Type B pancreatic cell (in vitro differentiated cells): ENCODE measurements at regions not wholly inside any gene's neighbourhood (a gene's known extent, or its start where the extent isn't known, plus 50 kb on each side); places are given as distances from the start of the nearest gene placed in this dataset.

ENCODE experiments used
- DNase-seq: peaks from one replicate; pipeline ENCODE4 v3.0.0; 2021; ENCODE audit warnings: mixed read lengths; ENCODE audit not compliant: unreplicated experiment; ENCODE audit errors: extremely low spot score
- H3K27ac Mint-ChIP-seq: 2 replicates; pipeline ENCODE4 v1.8.0; 2021; ENCODE audit warnings: mild to moderate bottlenecking, mixed read lengths
- H3K27me3 Mint-ChIP-seq: 2 replicates; pipeline ENCODE4 v1.8.0; 2021; ENCODE audit warnings: mixed read lengths
- H3K36me3 Mint-ChIP-seq: 2 replicates; pipeline ENCODE4 v1.8.0; 2021; ENCODE audit warnings: mixed read lengths
- H3K4me1 Mint-ChIP-seq: one replicate; pipeline ENCODE4 v1.8.0; 2021; ENCODE audit warnings: mixed read lengths; ENCODE audit not compliant: unreplicated experiment
- H3K4me3 Mint-ChIP-seq: 2 replicates; pipeline ENCODE4 v1.8.0; 2021; ENCODE audit warnings: mild to moderate bottlenecking, mixed read lengths
- H3K9me3 Mint-ChIP-seq: 2 replicates; pipeline ENCODE4 v1.8.0; 2021; ENCODE audit warnings: mixed read lengths
- TF ChIP-seq, protein P1 (sequence below): fragments of 200-600 bp; sonication (generic); conservative IDR thresholded peaks from 2 replicates; pipeline ENCODE4 v1.5.0; 2021; ENCODE audit warnings: antibody characterized with exemption, mild to moderate bottlenecking

DNA sequence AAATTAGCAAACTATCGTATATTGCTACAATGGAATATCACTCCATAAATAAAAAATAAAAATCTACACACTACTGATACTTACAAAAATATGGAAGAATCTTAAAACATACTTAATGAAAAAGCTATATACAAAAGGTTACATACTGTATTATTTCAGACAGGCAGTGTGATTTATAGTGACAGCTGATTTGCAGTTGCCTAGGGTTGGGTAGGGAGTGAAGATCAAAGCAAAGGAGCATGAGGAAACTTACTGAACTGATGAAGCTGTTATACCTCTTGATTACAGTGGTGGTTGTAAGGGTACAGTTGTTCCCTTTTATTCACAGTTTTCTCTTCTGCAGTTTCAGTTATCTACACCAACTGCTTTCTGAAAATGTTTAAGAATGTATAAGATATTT lies 62.6 kb downstream of the FSCB start:
- Mint-ChIP-seq H3K27ac (no peak overlapping the region), H3K27me3 (no peaks in the 10 kb centered on the region), H3K36me3 (no peaks in the 10 kb centered on the region), H3K4me1 (no peaks in the 10 kb centered on the region), H3K4me3 (no peak overlapping the region), H3K9me3 (peaks cover 5% of the 10 kb centered on the region)
- TF ChIP-seq, protein P1, sequence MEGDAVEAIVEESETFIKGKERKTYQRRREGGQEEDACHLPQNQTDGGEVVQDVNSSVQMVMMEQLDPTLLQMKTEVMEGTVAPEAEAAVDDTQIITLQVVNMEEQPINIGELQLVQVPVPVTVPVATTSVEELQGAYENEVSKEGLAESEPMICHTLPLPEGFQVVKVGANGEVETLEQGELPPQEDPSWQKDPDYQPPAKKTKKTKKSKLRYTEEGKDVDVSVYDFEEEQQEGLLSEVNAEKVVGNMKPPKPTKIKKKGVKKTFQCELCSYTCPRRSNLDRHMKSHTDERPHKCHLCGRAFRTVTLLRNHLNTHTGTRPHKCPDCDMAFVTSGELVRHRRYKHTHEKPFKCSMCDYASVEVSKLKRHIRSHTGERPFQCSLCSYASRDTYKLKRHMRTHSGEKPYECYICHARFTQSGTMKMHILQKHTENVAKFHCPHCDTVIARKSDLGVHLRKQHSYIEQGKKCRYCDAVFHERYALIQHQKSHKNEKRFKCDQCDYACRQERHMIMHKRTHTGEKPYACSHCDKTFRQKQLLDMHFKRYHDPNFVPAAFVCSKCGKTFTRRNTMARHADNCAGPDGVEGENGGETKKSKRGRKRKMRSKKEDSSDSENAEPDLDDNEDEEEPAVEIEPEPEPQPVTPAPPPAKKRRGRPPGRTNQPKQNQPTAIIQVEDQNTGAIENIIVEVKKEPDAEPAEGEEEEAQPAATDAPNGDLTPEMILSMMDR: no peak
- DNase-seq: no peak

DNA sequence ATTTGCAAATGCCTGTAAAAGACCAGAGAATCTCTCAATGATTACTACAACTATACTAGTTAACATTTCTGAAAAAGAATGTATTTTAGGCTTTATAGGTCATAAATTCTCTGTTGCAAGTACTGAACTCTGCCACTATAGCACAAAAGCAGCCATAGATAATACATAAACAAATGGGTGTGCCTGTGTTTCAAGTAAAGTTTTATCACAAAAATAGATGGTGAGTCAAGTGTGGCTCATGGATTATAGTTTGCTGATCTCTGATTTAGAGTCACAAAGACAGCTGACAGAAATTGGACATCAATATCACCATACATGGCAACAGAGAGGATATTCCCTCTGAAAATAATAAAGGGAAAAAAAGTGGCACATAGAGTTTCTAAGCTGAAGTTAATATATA lies 68.1 kb downstream of the FSCB start:
- Mint-ChIP-seq H3K4me1 (no peaks in the 10 kb centered on the region), H3K36me3 (no peaks in the 10 kb centered on the region), H3K9me3 (peaks cover 5% of the 10 kb centered on the region), H3K27me3 (peaks cover 2% of the 10 kb centered on the region), H3K4me3 (no peak overlapping the region), H3K27ac (no peak overlapping the region)
- no peak for DNase-seq
- TF ChIP-seq, protein P1: no peak

DNA sequence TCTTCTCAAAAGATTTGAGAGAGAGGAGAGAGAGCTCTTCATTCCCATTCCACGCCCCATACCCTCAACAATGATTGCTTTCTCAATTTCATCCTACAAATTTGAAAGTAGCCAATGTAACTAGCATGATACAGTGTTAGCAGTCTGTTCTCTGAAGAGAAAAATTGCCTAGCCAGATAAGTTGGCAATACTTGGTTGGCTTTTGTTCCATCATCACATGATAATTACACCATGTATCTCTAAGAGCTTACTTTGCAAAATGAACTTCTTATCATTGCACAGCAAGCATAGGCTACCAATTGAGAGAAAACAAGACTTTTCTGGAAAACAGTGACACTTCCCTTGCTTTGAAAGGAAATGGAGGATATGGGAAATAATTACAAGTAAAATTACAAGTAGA lies 68.9 kb downstream of the FSCB start:
- Mint-ChIP-seq H3K27me3 (peaks cover 3% of the 10 kb centered on the region), H3K9me3 (peaks cover 5% of the 10 kb centered on the region), H3K36me3 (no peaks in the 10 kb centered on the region), H3K27ac (no peak overlapping the region), H3K4me1 (no peaks in the 10 kb centered on the region), H3K4me3 (no peak overlapping the region)
- TF ChIP-seq, protein P1: no peak
- DNase-seq: no peak

DNA sequence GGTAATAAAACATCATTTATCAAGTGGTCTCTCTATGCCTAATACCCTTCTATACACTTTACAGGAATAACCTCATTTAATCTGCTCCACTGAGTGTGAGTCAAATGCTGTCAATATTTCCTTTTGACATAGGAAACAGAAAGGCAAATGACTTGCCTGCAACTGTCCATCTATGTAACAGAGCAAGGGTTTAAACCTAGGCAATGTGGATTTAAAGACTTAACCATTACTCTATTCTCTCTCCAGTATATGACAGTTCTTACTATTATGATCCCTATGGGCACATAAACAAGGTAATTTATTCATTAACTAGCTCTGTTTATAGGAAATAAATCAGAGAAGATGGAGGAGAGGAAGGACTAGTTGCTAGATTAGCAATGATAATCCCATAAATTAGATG lies 70.6 kb downstream of the FSCB start:
- Mint-ChIP-seq H3K36me3 (no peaks in the 10 kb centered on the region), H3K27ac (no peak overlapping the region), H3K4me1 (no peaks in the 10 kb centered on the region), H3K9me3 (peaks cover 9% of the 10 kb centered on the region), H3K4me3 (no peak overlapping the region), H3K27me3 (peaks cover 3% of the 10 kb centered on the region)
- TF ChIP-seq, protein P1: no peak
- DNase-seq: no peak

DNA sequence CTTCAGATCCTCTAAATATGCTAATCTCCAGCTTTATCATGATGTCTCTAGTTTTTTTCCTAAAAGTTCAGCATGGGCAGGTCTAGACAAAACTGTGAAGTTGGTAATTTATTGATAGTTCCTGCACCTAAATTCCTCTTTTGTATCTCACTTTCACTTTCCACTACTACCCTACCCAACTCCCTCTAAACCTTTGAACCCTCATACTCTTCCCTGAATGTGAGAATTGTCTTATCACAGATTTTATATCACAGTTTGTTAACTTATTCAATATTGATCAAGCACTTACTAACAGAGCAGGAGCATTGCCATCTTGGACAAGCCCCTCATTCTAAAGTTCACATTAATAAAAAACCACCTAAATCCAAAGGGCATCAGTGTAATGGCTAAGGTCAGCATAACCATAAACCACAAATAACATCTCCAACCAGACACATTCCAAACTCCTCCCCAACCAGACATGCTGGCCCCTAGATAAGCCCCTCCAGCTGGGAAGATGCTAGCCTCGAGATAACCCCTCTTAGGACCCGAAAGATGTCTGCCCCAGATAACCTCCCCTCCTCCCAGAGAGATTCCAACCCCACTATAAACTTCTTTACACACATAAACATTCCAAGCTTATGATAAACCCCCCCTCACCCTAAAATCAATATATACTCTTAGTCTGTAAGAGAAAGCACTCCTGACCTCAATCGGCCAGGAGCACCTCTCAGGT lies 78.7 kb downstream of the FSCB start:
- no peak overlapping the region for H3K27ac Mint-ChIP-seq
- TF ChIP-seq, protein P1: no peak
- H3K4me1 Mint-ChIP-seq: no peaks in the 10 kb centered on the region
- no peaks in the 10 kb centered on the region for H3K27me3 Mint-ChIP-seq
- H3K9me3 Mint-ChIP-seq: peaks cover 4% of the 10 kb centered on the region
- no peak for DNase-seq
- no peaks in the 10 kb centered on the region for H3K36me3 Mint-ChIP-seq
- no peak overlapping the region for H3K4me3 Mint-ChIP-seq
